Vagina (tissue), 2 donors: ENCODE measurements at regions not wholly inside any gene's neighbourhood (a gene's known extent, or its start where the extent isn't known, plus 50 kb on each side); places are given as distances from the start of the nearest gene placed in this dataset.

Experiments used
- CTCF ChIP-seq, 3 experiments: fragments of 450-650 bp in 2 of 3; fragments of 200-600 bp in 1 of 3; sonication (generic) in 1 of 3; IDR thresholded peaks; one replicate each; pipeline ENCODE4 v1.5.1; 2017 to 2019; ENCODE audit warnings: antibody characterized with exemption in 3 of 3, mild to moderate bottlenecking in 2 of 3, moderate library complexity in 2 of 3
- POLR2A ChIP-seq, 2 donors: fragments of 450-650 bp; IDR thresholded peaks; one replicate each; pipeline ENCODE4 v1.6.1; 2017; ENCODE audit warnings: antibody characterized with exemption in 2 of 2, mild to moderate bottlenecking in 2 of 2, moderate library complexity in 2 of 2
- POLR2AphosphoS5 ChIP-seq, 2 donors: sonication (generic); formaldehyde crosslinking; IDR thresholded peaks; one replicate each; pipeline ENCODE4 v1.9.0; 2017; ENCODE audit warnings: antibody characterized with exemption in 2 of 2, mild to moderate bottlenecking in 2 of 2, low read depth in 1 of 2; ENCODE audit not compliant: insufficient read depth in 1 of 2

- no peak for TF ChIP-seq POLR2A (IDR thresholded peaks at IDR 0.05)
- no peak for TF ChIP-seq CTCF (IDR thresholded peaks at IDR 0.05)
- TF ChIP-seq POLR2AphosphoS5 (IDR thresholded peaks at IDR 0.05; ENCODE audit: insufficient read depth in 1 of 2, low read depth in 1 of 2): no peak
Measured at GRCh38 chr5:13214182-13214581, 730.3 kb downstream of the DNAH5 start.
